KMS-11 (cell line): ENCODE measurements at regions not wholly inside any gene's neighbourhood (a gene's known extent, or its start where the extent isn't known, plus 50 kb on each side); places are given as distances from the start of the nearest gene placed in this dataset.

Source experiments
- H2AFZ ChIP-seq: fragments of 200-600 bp; sonication (generic); 2 replicates; pipeline ENCODE4 v1.6.1; 2016; ENCODE audit warnings: antibody characterized with exemption, mixed run types, low read depth
- H3K27ac ChIP-seq: fragments of 200-600 bp; sonication (generic); 2 replicates; pipeline ENCODE4 v1.6.1; 2016; ENCODE audit warnings: mild to moderate bottlenecking, mixed run types
- H3K27me3 ChIP-seq: fragments of 200-600 bp; sonication (generic); 2 replicates; pipeline ENCODE4 v1.6.1; 2017; ENCODE audit warnings: mild to moderate bottlenecking, low read depth, mixed run types, moderate library complexity; ENCODE audit not compliant: insufficient read depth
- H3K36me3 ChIP-seq: fragments of 200-600 bp; sonication (generic); 2 replicates; pipeline ENCODE4 v1.6.1; 2017; ENCODE audit warnings: mild to moderate bottlenecking, mixed run types; ENCODE audit not compliant: insufficient read depth
- H3K4me1 ChIP-seq: fragments of 200-600 bp; sonication (generic); 2 replicates; pipeline ENCODE4 v1.6.1; 2016; ENCODE audit warnings: mild to moderate bottlenecking, low read depth, mixed run types; ENCODE audit not compliant: poor library complexity, severe bottlenecking
- H3K4me2 ChIP-seq: fragments of 200-600 bp; sonication (generic); 2 replicates; pipeline ENCODE4 v1.7.0; 2016; ENCODE audit warnings: mild to moderate bottlenecking, mixed run types
- H3K4me3 ChIP-seq: fragments of 200-600 bp; sonication (generic); IDR thresholded peaks from 2 replicates; pipeline ENCODE4 v1.6.1; 2017; ENCODE audit warnings: low read depth, low read length, mixed read lengths; ENCODE audit not compliant: insufficient read depth
- H3K79me2 ChIP-seq: fragments of 200-600 bp; sonication (generic); 2 replicates; pipeline ENCODE4 v1.6.1; 2016; ENCODE audit warnings: low read depth, mixed run types; ENCODE audit not compliant: insufficient read depth
- H3K9ac ChIP-seq: fragments of 200-600 bp; sonication (generic); 2 replicates; pipeline ENCODE4 v1.6.1; 2016; ENCODE audit warnings: mild to moderate bottlenecking, mixed run types
- H4K20me1 ChIP-seq: fragments of 200-600 bp; sonication (generic); 2 replicates; pipeline ENCODE4 v1.6.1; 2016; ENCODE audit warnings: mild to moderate bottlenecking, mixed run types; ENCODE audit not compliant: insufficient read depth
- TF ChIP-seq, protein P1 (sequence below): fragments of 200-600 bp; sonication (generic); conservative IDR thresholded peaks from 2 replicates; pipeline ENCODE4 v1.6.1; 2017; ENCODE audit warnings: low read depth, mild to moderate bottlenecking, antibody characterized with exemption, low read length, moderate library complexity, mixed read lengths

- Histone ChIP-seq H3K9ac (no peak overlapping the region), H3K36me3 (no peaks in the 10 kb centered on the region), H3K4me1 (no peaks in the 10 kb centered on the region), H3K27ac (no peak overlapping the region), H4K20me1 (no peaks in the 10 kb centered on the region), H3K4me3 (no peak overlapping the region), H3K27me3 (no peaks in the 10 kb centered on the region), H3K79me2 (no peaks in the 10 kb centered on the region), H2AFZ (no peak overlapping the region), H3K4me2 (no peak overlapping the region)
- TF ChIP-seq, protein P1, sequence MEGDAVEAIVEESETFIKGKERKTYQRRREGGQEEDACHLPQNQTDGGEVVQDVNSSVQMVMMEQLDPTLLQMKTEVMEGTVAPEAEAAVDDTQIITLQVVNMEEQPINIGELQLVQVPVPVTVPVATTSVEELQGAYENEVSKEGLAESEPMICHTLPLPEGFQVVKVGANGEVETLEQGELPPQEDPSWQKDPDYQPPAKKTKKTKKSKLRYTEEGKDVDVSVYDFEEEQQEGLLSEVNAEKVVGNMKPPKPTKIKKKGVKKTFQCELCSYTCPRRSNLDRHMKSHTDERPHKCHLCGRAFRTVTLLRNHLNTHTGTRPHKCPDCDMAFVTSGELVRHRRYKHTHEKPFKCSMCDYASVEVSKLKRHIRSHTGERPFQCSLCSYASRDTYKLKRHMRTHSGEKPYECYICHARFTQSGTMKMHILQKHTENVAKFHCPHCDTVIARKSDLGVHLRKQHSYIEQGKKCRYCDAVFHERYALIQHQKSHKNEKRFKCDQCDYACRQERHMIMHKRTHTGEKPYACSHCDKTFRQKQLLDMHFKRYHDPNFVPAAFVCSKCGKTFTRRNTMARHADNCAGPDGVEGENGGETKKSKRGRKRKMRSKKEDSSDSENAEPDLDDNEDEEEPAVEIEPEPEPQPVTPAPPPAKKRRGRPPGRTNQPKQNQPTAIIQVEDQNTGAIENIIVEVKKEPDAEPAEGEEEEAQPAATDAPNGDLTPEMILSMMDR = no peak
Measured at GRCh38 chr13:31515427-31515826, 223.9 kb upstream of the RXFP2 start.

DNA sequence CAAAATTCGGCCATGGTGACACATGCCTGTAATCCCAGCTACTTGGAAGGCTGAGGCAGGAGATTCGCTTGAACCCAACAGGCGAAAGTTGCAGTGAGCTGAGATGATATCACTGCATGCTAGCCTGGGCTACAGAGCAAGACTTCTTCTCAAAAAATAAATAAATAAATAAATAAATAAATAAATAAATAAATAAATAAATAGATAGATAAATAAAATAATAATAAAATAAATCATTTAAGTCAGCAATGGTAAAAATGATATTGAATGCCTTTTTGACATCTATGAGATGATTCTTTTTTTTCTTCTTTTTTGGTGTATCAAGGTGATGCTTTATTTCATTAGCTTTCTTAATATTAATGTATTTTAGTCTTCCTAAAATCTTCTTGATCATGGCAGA, 221.7 kb upstream of the RXFP2 start:
- Histone ChIP-seq H3K9ac (no peak overlapping the region), H3K4me3 (no peak overlapping the region), H3K79me2 (no peaks in the 10 kb centered on the region), H2AFZ (no peak overlapping the region), H3K27me3 (no peaks in the 10 kb centered on the region), H3K36me3 (no peaks in the 10 kb centered on the region), H4K20me1 (no peaks in the 10 kb centered on the region), H3K27ac (no peak overlapping the region), H3K4me1 (no peaks in the 10 kb centered on the region), H3K4me2 (no peak overlapping the region)
- TF ChIP-seq, protein P1 = no peak

DNA sequence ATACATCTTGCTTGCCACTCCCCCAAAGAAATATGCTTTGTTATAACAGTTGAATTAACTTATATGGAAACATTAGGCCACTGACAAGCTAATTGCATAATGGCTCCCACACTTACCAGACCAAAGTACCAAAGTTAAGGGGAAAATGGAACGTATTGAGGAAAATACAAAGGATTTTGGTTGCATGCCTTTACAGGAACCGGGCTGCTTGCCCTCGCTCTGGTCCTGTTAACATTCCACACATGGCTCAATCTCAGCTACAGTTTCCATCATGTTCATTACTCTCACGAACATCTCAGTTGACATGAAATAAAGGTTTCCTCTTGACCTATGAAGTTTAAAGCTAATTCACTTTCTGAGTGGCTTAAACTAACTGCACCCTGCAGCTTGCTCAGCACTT, 220.7 kb upstream of the RXFP2 start:
- no peaks in the 10 kb centered on the region for H3K4me1 ChIP-seq
- TF ChIP-seq, protein P1 = no peak
- H3K79me2 ChIP-seq = no peaks in the 10 kb centered on the region
- no peak overlapping the region for H3K9ac ChIP-seq
- H3K4me3 ChIP-seq = no peak overlapping the region
- H4K20me1 ChIP-seq = no peaks in the 10 kb centered on the region
- no peak overlapping the region for H3K4me2 ChIP-seq
- H3K36me3 ChIP-seq = no peaks in the 10 kb centered on the region
- no peaks in the 10 kb centered on the region for H3K27me3 ChIP-seq
- no peak overlapping the region for H3K27ac ChIP-seq
- no peak overlapping the region for H2AFZ ChIP-seq

- TF ChIP-seq, protein P1 = no peak
- Histone ChIP-seq H3K79me2 (no peaks in the 10 kb centered on the region), H3K27me3 (no peaks in the 10 kb centered on the region), H3K36me3 (no peaks in the 10 kb centered on the region), H4K20me1 (no peaks in the 10 kb centered on the region), H2AFZ (no peak overlapping the region), H3K9ac (no peak overlapping the region), H3K4me3 (no peak overlapping the region), H3K4me2 (no peak overlapping the region), H3K27ac (no peak overlapping the region), H3K4me1 (no peaks in the 10 kb centered on the region)
Measured at GRCh38 chr13:31521435-31521834, 217.9 kb upstream of the RXFP2 start.

- TF ChIP-seq, protein P1 = no peak
- H4K20me1 ChIP-seq = no peaks in the 10 kb centered on the region
- H3K4me2 ChIP-seq = no peak overlapping the region
Measured at GRCh38 chr13:31522396-31522795, 216.9 kb upstream of the RXFP2 start.

More at GRCh38 chr13:31522396-31522795, 216.9 kb upstream of the RXFP2 start:
- Histone ChIP-seq H3K27ac (no peak overlapping the region), H3K27me3 (no peaks in the 10 kb centered on the region), H3K4me1 (no peaks in the 10 kb centered on the region), H3K9ac (no peak overlapping the region), H2AFZ (no peak overlapping the region), H3K36me3 (no peaks in the 10 kb centered on the region), H3K79me2 (no peaks in the 10 kb centered on the region), H3K4me3 (no peak overlapping the region)
